GM23248 (cell line): ENCODE measurements at regions not wholly inside any gene's neighbourhood (a gene's known extent, or its start where the extent isn't known, plus 50 kb on each side); places are given as distances from the start of the nearest gene placed in this dataset.

Source experiments
- DNase-seq: peaks from one replicate; pipeline ENCODE4 v3.0.0-alpha.2; 2015
- H2AFZ ChIP-seq: fragments of 200-600 bp; sonication (generic); 2 replicates; pipeline ENCODE4 v1.6.1; 2016; ENCODE audit warnings: antibody characterized with exemption
- H3F3A ChIP-seq: fragments of 200-600 bp; sonication (generic); 2 replicates; pipeline ENCODE4 v1.6.1; 2016; ENCODE audit warnings: mild to moderate bottlenecking, antibody characterized with exemption, mixed run types; ENCODE audit not compliant: insufficient read depth
- H3K27ac ChIP-seq: fragments of 200-600 bp; sonication (generic); 2 replicates; pipeline ENCODE4 v1.5.1; 2016; ENCODE audit warnings: mild to moderate bottlenecking
- H3K27me3 ChIP-seq: fragments of 200-600 bp; sonication (generic); replicated peaks from 2 replicates; pipeline ENCODE4 v1.6.1; 2016; ENCODE audit warnings: mild to moderate bottlenecking; ENCODE audit not compliant: insufficient read depth
- H3K36me3 ChIP-seq: fragments of 200-600 bp; sonication (generic); 2 replicates; pipeline ENCODE4 v1.6.1; 2016; ENCODE audit warnings: low read depth, mild to moderate bottlenecking
- H3K4me1 ChIP-seq: fragments of 200-600 bp; sonication (generic); 2 replicates; pipeline ENCODE4 v1.6.1; 2016; ENCODE audit warnings: mild to moderate bottlenecking; ENCODE audit not compliant: insufficient read depth
- H3K4me2 ChIP-seq: fragments of 200-600 bp; sonication (generic); one replicate; pipeline ENCODE4 v1.6.1; 2016; ENCODE audit warnings: mild to moderate bottlenecking; ENCODE audit not compliant: unreplicated experiment
- H3K4me3 ChIP-seq: fragments of 200-600 bp; sonication (generic); 2 replicates; pipeline ENCODE4 v1.5.1; 2016; ENCODE audit warnings: mild to moderate bottlenecking
- H3K79me2 ChIP-seq: fragments of 200-600 bp; sonication (generic); 2 replicates; pipeline ENCODE4 v1.6.1; 2016; ENCODE audit warnings: mild to moderate bottlenecking; ENCODE audit not compliant: insufficient read depth
- H3K9ac ChIP-seq: fragments of 200-600 bp; sonication (generic); 2 replicates; pipeline ENCODE4 v1.6.1; 2016; ENCODE audit warnings: mild to moderate bottlenecking
- H3K9me2 ChIP-seq: fragments of 200-600 bp; sonication (generic); 2 replicates; pipeline ENCODE4 v1.6.1; 2016; ENCODE audit warnings: mixed run types, mild to moderate bottlenecking, moderate library complexity; ENCODE audit not compliant: insufficient read depth
- H3K9me3 ChIP-seq: fragments of 200-600 bp; sonication (generic); one replicate; pipeline ENCODE4 v1.6.1; 2017; ENCODE audit warnings: low read depth
- H4K20me1 ChIP-seq: fragments of 200-600 bp; sonication (generic); 2 replicates; pipeline ENCODE4 v1.6.0; 2016; ENCODE audit not compliant: insufficient read depth
- EZH2 ChIP-seq: fragments of 200-600 bp; sonication (generic); IDR thresholded peaks from 2 replicates; pipeline ENCODE4 v1.6.1; 2018; ENCODE audit warnings: antibody characterized with exemption, mild to moderate bottlenecking; ENCODE audit not compliant: insufficient read depth, poor library complexity, severe bottlenecking
- EZH2phosphoT487 ChIP-seq: fragments of 200-600 bp; sonication (generic); IDR thresholded peaks from 2 replicates; pipeline ENCODE4 v1.6.1; 2018; ENCODE audit warnings: antibody characterized with exemption, moderate library complexity, mild to moderate bottlenecking, low read depth; ENCODE audit not compliant: insufficient read depth
- WGBS, 2 experiments: methylation state at CpG; one replicate each; pipeline ENCODE4 v1.1.6; 2015 to 2017; ENCODE audit warnings: low lambda C conversion rate in 2 of 2, low coverage in 1 of 2; ENCODE audit errors: missing lambda C conversion rate in 2 of 2; 5-methylcytosine and 5-hydroxymethylcytosine counted together
- in situ Hi-C: fragments of 300-500 bp; cut with MboI; formaldehyde crosslinking; loops from 2 replicates; pipeline ENCODE4 v1.15.0; 2020

DNA sequence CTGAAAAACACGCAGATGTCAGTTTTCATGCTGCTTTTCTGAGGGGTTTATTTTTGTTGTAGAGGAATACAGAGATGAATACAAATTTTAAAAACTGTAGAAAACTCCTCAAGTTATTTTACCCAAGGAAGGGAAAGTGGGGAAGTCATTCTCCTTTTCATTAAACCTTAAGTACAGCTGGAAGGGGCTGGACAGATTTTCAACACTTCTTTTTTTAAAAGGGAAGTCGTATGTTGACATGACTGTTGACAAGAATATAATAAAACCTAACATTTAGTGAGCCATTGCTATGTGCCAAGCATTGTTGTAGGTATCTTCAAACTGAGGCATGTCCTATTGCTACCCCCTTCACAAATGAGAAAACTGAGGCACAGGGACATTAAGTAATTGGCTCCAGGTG, 235.7 kb upstream of the ELL2 start:
- no peak overlapping the region for H3K4me2 ChIP-seq
- H3K27ac ChIP-seq, result no peak overlapping the region
- no peak overlapping the region for H3K4me3 ChIP-seq
- in situ Hi-C loops, result no loop called here
- H3K4me1 ChIP-seq, result peaks cover 25% of the 10 kb centered on the region
- H4K20me1 ChIP-seq, result no peaks in the 10 kb centered on the region
- no peaks in the 10 kb centered on the region for H3F3A ChIP-seq
- 98% methylated on average over 2 of the region's 2 CpGs for WGBS, 2 experiments
- DNase-seq, result no peak
- no peaks in the 10 kb centered on the region for H3K27me3 ChIP-seq
- no peaks in the 10 kb centered on the region for H3K79me2 ChIP-seq
- no peaks in the 10 kb centered on the region for H3K9me3 ChIP-seq
- H3K36me3 ChIP-seq, result no peaks in the 10 kb centered on the region
- no peak overlapping the region for H2AFZ ChIP-seq
- H3K9me2 ChIP-seq, result no peaks in the 10 kb centered on the region
- H3K9ac ChIP-seq, result no peak overlapping the region
- TF ChIP-seq EZH2 (no peak), EZH2phosphoT487 (no peak)

DNA sequence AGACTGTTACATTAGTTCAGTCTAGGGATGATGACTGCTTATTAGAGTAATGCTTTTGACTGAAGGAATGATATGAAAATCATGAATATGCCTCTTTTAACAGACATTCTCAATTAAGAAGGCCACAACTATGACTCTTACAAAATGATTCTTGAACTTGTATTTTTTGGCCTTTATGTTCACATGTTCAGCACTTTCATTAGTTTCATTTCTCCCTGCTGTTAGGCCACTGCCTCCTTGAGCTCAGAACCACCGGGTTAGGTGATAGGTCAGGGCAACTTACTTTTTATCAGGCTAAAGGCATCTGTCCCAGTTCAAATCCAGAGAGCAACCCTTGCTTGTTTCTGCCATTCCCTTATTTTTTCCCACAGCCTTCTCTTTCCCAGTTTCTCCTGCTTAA, 235.2 kb upstream of the ELL2 start:
- no peaks in the 10 kb centered on the region for H3K36me3 ChIP-seq
- H3K9ac ChIP-seq, result no peak overlapping the region
- no peak overlapping the region for H2AFZ ChIP-seq
- H3K27me3 ChIP-seq, result no peaks in the 10 kb centered on the region
- H3K4me3 ChIP-seq, result no peak overlapping the region
- no peaks in the 10 kb centered on the region for H3K9me2 ChIP-seq
- H3K27ac ChIP-seq, result no peak overlapping the region
- no peaks in the 10 kb centered on the region for H3K9me3 ChIP-seq
- H3K79me2 ChIP-seq, result no peaks in the 10 kb centered on the region
- no peak overlapping the region for H3K4me2 ChIP-seq
- H3F3A ChIP-seq, result no peaks in the 10 kb centered on the region
- peaks cover 25% of the 10 kb centered on the region for H3K4me1 ChIP-seq
- 97 to 100% methylated on average over 1 of the region's 1 CpG for WGBS, 2 experiments
- H4K20me1 ChIP-seq, result no peaks in the 10 kb centered on the region
- TF ChIP-seq EZH2phosphoT487 (no peak), EZH2 (no peak)
- in situ Hi-C loops, result no loop called here
- peak; percentile 22 for DNase-seq

DNA sequence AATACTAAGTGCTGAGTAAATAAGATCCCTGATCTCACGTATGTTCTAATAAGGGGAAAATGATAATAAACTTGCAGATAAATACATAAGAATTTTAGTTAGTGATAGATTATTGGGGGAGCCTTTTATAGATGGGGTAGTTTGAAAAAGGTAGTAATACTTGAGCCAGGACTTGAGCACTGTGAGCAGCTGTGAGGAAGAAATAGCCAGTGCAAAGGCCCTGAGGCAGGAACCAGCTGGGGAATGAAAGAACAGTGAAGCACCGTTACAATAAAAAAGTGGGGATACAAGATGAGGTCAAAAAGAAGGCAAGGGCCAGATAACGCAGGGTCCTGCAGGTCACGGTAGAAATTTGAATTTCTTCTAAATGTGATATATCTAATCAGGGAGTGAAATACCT, 234.8 kb upstream of the ELL2 start:
- H3K9ac ChIP-seq, result no peak overlapping the region
- H3K4me3 ChIP-seq, result no peak overlapping the region
- DNase-seq, result no peak
- H3K79me2 ChIP-seq, result no peaks in the 10 kb centered on the region
- peaks cover 25% of the 10 kb centered on the region for H3K4me1 ChIP-seq
- H3K27me3 ChIP-seq, result no peaks in the 10 kb centered on the region
- no peak overlapping the region for H3K27ac ChIP-seq
- no peak overlapping the region for H3K4me2 ChIP-seq
- H4K20me1 ChIP-seq, result no peaks in the 10 kb centered on the region
- H3K36me3 ChIP-seq, result no peaks in the 10 kb centered on the region
- 95 to 96% methylated on average over 4 of the region's 4 CpGs for WGBS, 2 experiments
- H3K9me2 ChIP-seq, result no peaks in the 10 kb centered on the region
- TF ChIP-seq EZH2phosphoT487, result no peak
- TF ChIP-seq EZH2, result no peak
- in situ Hi-C loops, result no loop called here
- H3K9me3 ChIP-seq, result no peaks in the 10 kb centered on the region
- no peak overlapping the region for H2AFZ ChIP-seq
- H3F3A ChIP-seq, result no peaks in the 10 kb centered on the region

DNA sequence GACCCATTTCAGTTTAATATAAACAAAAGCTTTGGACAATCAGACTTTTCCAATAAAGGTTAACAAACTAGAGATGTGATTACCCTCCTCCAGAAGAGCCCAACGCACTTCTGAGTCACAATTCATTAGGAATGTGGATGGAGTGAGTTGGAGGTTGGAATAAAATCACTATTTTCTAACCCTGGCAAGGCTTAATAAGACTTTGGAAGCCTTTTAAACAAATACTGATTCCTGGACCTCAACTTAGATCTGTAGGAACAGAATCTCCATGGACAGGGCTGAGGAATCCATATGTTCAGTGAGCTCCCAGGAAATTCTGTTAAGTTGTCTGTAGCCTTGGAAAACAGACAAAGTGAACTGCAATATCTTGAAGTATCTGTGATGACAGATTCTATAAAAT, 233.5 kb upstream of the ELL2 start:
- H3K27ac ChIP-seq, result peak overlapping the region; percentile 22
- in situ Hi-C loops, result no loop called here
- peaks cover 25% of the 10 kb centered on the region for H3K4me1 ChIP-seq
- no peaks in the 10 kb centered on the region for H3F3A ChIP-seq
- peak; percentile 67 for DNase-seq
- H3K27me3 ChIP-seq, result no peaks in the 10 kb centered on the region
- no peak overlapping the region for H3K9ac ChIP-seq
- peak overlapping the region; percentile 40; the same call in 1 of the 2 replicates for H2AFZ ChIP-seq
- 4 to 7% methylated on average over 1 of the region's 1 CpG for WGBS, 2 experiments
- no peaks in the 10 kb centered on the region for H4K20me1 ChIP-seq
- no peaks in the 10 kb centered on the region for H3K9me3 ChIP-seq
- peak overlapping the region; percentile 7 for H3K4me2 ChIP-seq
- no peaks in the 10 kb centered on the region for H3K79me2 ChIP-seq
- H3K4me3 ChIP-seq, result no peak overlapping the region
- H3K36me3 ChIP-seq, result no peaks in the 10 kb centered on the region
- TF ChIP-seq EZH2 (no peak), EZH2phosphoT487 (no peak)
- H3K9me2 ChIP-seq, result no peaks in the 10 kb centered on the region

DNA sequence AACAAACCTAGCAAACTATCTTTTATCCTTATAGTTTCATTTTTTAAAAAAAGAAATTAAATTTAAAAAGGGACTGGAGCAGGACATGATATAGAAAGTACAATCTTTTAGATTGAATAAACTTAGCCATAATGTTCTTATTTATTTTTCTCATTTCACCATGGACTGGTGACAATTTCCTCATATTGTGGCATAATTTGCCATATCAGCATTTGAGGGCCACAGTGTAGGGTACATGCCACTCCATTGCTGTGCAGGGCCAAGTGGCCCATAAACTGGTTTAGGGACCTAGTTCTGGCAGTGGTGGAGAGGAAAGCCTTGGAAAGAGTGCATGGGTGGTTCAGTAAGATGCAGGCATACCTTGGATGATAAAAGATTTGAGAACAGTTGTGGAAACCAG, 232.9 kb upstream of the ELL2 start:
- no peaks in the 10 kb centered on the region for H3F3A ChIP-seq
- peak overlapping the region; percentile 40; the same call in 1 of the 2 replicates for H2AFZ ChIP-seq
- H3K9me3 ChIP-seq, result no peaks in the 10 kb centered on the region
- no peaks in the 10 kb centered on the region for H3K79me2 ChIP-seq
- no peak overlapping the region for H3K9ac ChIP-seq
- TF ChIP-seq EZH2 (no peak), EZH2phosphoT487 (no peak)
- in situ Hi-C loops, result no loop called here
- DNase-seq, result no peak
- H3K4me2 ChIP-seq, result peak overlapping the region; percentile 7
- no peaks in the 10 kb centered on the region for H3K27me3 ChIP-seq
- H4K20me1 ChIP-seq, result no peaks in the 10 kb centered on the region
- no peak overlapping the region for H3K4me3 ChIP-seq
- peaks cover 25% of the 10 kb centered on the region for H3K4me1 ChIP-seq
- H3K36me3 ChIP-seq, result no peaks in the 10 kb centered on the region
- H3K9me2 ChIP-seq, result no peaks in the 10 kb centered on the region
- H3K27ac ChIP-seq, result no peak overlapping the region
